ENCODE measurements at regions not wholly inside any gene's neighbourhood (a gene's known extent, or its start where the extent isn't known, plus 50 kb on each side); places are given as distances from the start of the nearest gene placed in this dataset.
"Not testable (repeated sequence)": the region's sequence is repeated elsewhere in the genome, so short reads cannot be mapped to it uniquely, and the experiment has no call there.

DNA sequence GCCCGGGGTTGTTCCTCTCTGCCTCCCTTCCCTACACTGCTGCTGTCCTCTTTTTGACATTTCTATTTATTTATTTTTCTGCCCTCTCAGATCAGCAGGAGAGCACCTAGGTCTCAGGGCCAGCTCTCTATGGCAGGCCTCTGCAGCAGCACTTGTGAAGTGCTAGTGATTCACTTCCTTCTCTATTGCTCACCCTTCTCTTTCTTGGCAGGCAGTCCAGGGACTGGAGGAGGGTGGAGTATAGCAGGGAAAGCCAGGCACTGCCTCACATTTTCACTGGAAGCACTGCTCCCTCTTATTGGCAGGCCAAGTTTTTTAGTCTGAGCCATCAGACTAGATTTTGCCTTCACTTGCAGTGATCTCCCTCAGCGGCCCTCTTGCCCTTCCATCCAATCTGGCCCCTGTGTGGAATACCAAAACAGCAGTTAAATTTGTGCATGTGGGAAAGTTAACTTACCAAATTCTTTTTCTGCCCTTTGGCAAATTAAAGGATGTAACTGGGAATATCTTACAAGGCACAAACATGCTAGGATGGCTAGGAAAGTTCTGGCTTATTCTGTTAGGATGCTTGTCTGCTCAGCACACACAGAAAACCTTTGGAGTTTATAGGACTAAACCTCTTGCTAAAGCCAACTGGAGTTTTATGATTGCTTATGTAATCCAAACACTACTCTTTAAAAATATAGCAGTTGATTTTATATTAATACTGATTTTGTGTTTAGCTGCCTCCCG, 847.6 kb downstream of the TTLL7 start:
- peak; percentile 85 for DNase-seq (ENCODE audit: low read depth)
- not testable (repeated sequence) for H3K4me3 ChIP-seq (ENCODE audit: control insufficient read depth, low read depth, low read length)

DNA sequence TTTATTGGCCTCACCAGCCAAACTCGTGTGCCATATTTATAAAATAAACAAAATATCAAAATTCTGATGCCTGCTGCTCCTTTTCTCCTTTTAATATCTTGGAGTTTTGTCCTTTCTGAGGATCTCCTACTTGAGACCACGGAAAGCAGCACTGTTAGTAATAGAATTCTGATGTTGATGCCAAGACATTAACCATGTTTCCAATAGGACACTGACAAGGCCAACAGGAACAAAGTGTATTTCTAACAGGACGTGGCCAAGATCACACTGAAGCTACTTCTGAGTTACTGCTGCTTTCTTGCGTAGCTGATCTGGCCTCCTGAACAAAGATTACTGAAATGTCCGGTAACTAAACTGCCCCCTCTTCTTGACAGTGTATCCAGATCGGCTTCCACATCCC, 848.5 kb downstream of the TTLL7 start:
- peak; percentile 37 for DNase-seq (ENCODE audit: low read depth)
- H3K4me3 ChIP-seq (ENCODE audit: control insufficient read depth, low read depth, low read length): not testable (repeated sequence)

GRCh38 chr1:83145820-83146219, 853.1 kb downstream of the TTLL7 start:
- H3K4me3 ChIP-seq (ENCODE audit: control insufficient read depth, low read depth, low read length); DNase-seq (ENCODE audit: low read depth): not testable (repeated sequence)

- not testable (repeated sequence) for H3K4me3 ChIP-seq (ENCODE audit: control insufficient read depth, low read depth, low read length); DNase-seq (ENCODE audit: low read depth)
Measured at GRCh38 chr1:83142802-83143201, 856.1 kb downstream of the TTLL7 start.

- H3K4me3 ChIP-seq (ENCODE audit: control insufficient read depth, low read depth, low read length); DNase-seq (ENCODE audit: low read depth): not testable (repeated sequence)
Measured at GRCh38 chr1:83135524-83136157, 863.3 kb downstream of the TTLL7 start.

DNA sequence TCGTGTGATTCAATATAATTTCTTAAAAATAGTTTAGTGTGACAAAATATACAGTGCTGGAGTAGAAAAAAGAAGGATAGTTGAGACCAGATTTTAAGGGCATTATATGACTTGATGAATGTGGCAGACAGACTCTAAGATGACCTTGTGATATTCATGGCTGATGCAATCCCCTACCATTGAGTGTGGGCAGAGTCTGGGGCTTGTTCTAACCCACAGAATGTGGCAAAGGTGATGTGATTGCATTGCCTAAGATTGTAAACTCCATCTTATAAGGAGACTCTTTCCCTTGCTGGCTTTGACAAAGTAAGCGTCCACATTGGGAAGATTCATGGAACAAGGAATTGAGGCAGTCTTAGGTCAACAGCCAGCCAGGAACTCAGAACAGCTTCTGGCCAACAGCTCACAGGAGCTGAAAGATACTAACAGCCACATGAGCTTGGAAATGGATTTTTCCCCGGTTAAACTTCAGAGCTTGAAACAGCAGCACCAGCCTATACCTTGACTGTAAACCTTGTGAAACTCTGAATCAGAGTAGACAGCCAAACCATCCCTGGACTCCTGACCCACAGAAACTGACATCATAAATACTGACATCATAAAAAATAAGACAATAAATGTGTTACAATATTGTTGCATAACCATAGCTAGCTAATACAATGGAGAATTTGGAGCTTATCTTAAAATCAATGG, 864.5 kb downstream of the TTLL7 start:
- DNase-seq (ENCODE audit: low read depth): peak; percentile 28
- not testable (repeated sequence) for H3K4me3 ChIP-seq (ENCODE audit: control insufficient read depth, low read depth, low read length)

DNA sequence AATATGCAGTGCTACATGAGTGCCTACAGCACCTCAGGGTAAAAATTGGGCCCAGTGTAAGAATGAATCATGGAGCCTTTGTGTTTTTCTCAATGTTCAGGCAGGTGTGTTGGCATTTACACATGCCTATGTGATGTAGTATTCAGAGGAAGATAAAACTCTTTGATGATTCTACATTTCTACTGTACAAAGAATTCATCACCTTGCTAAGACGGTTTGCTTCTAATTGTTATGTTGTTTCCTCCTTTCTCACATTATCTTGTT, 867.3 kb downstream of the TTLL7 start:
- H3K4me3 ChIP-seq (ENCODE audit: control insufficient read depth, low read depth, low read length): no peak overlapping the region
- TF ChIP-seq, protein P1, sequence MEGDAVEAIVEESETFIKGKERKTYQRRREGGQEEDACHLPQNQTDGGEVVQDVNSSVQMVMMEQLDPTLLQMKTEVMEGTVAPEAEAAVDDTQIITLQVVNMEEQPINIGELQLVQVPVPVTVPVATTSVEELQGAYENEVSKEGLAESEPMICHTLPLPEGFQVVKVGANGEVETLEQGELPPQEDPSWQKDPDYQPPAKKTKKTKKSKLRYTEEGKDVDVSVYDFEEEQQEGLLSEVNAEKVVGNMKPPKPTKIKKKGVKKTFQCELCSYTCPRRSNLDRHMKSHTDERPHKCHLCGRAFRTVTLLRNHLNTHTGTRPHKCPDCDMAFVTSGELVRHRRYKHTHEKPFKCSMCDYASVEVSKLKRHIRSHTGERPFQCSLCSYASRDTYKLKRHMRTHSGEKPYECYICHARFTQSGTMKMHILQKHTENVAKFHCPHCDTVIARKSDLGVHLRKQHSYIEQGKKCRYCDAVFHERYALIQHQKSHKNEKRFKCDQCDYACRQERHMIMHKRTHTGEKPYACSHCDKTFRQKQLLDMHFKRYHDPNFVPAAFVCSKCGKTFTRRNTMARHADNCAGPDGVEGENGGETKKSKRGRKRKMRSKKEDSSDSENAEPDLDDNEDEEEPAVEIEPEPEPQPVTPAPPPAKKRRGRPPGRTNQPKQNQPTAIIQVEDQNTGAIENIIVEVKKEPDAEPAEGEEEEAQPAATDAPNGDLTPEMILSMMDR (conservative IDR thresholded peaks at IDR 0.05; ENCODE audit: control insufficient read depth, insufficient read depth, low read depth, low read length): no peak
- no peak for DNase-seq (ENCODE audit: low read depth)

DNA sequence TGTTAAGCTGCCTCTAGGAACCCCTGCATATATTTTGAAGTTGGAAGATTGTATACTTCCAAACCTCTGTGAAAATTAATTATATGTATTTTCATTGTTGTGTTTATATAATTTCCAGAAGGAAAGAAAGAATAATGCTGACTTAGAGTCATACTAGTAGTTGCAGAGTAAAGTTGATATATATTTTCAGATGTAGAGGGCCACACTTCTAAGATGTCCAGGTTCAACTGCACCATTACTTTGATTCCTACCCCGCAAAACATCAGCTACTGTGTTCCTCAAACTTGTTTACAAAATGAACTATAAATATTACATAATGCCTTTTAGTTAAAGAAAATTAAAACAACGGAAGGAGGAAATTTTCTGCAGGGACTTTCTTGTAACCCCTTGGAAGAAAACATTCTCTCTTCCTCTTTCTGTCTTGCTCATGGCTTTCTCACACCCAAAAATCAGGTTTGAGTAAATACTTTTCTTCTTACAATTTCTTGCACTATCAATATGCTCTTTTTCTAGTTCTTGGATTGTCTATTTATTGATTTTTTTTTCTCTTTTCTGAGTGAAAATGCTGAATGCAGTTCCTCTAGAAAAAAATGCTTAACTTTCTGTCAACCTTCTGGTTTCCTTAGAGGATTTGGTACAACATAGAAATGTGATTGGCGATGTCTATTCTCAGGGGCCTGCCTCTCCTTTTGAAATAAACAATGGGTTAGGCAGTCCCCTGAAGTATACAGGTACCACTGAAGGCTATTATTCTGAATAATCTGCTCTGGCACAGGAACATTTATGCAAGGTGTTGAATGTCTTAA, 867.8 kb downstream of the TTLL7 start:
- TF ChIP-seq, protein P1 (conservative IDR thresholded peaks at IDR 0.05; ENCODE audit: control insufficient read depth, insufficient read depth, low read depth, low read length): no peak
- DNase-seq (ENCODE audit: low read depth): no peak
- no peak overlapping the region for H3K4me3 ChIP-seq (ENCODE audit: control insufficient read depth, low read depth, low read length)

DNA sequence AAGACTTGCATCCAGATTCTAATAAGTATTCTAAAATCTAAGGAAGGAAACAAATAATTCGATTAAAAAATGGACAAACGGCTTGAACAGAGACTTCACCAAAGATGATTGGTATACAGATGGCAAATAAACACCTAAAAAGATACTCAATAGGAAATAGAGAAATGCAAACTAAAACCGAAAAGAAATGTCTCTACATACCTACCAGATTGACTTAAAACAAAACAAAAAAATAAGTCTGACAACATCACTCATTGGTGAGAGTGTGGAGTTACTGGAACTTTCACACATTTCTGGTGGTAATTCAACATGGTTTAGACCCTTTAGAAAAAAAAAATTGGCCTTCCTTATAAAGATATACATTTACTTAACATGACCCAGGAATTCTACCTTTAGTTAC, 869.8 kb downstream of the TTLL7 start:
- no peak overlapping the region for H3K4me3 ChIP-seq (ENCODE audit: control insufficient read depth, low read depth, low read length)
- TF ChIP-seq, protein P1 (conservative IDR thresholded peaks at IDR 0.05; ENCODE audit: control insufficient read depth, insufficient read depth, low read depth, low read length): no peak
- no peak for DNase-seq (ENCODE audit: low read depth)

- H3K4me3 ChIP-seq (ENCODE audit: control insufficient read depth, low read depth, low read length): no peak overlapping the region
- TF ChIP-seq, protein P1 (conservative IDR thresholded peaks at IDR 0.05; ENCODE audit: control insufficient read depth, insufficient read depth, low read depth, low read length): no peak
- no peak for DNase-seq (ENCODE audit: low read depth)
Measured at GRCh38 chr1:83125456-83125855, 873.5 kb downstream of the TTLL7 start.
